OCI-LY7 (cell line): ENCODE measurements at regions not wholly inside any gene's neighbourhood (a gene's known extent, or its start where the extent isn't known, plus 50 kb on each side); places are given as distances from the start of the nearest gene placed in this dataset.

Experiments used
- EZH2phosphoT487 ChIP-seq: fragments of 200-600 bp; sonication (generic); IDR thresholded peaks from 2 replicates; pipeline ENCODE4 v1.6.1; 2018; ENCODE audit warnings: low read depth, borderline replicate concordance, mild to moderate bottlenecking, mixed run types, antibody characterized with exemption, low read length, moderate library complexity, mixed read lengths
- TF ChIP-seq, protein P1 (sequence below): fragments of 200-600 bp; sonication (generic); conservative IDR thresholded peaks from 2 replicates; pipeline ENCODE4 v1.5.1; 2014; ENCODE audit warnings: mild to moderate bottlenecking, antibody characterized with exemption, low read length, moderate library complexity, mixed read lengths

DNA sequence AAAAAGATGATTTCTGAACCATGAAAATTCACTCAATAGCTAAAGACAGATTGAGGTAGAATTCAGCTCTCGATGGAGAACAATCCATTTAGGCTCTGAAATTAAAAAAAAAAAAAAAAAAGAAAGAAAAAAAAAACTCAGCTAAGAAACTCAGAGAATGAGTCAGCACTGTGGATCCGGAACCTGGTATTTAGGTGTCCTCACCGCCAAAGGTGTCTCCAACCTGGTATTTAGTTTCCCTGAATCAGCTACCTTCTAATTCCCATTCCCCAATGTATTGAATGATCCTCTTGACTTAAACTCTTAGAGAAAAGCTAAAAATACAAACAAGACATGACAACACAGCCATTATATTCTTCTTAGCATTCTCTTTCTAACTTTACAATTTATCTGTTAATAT, 150.3 kb upstream of the RASGEF1B start:
- TF ChIP-seq, protein P1, sequence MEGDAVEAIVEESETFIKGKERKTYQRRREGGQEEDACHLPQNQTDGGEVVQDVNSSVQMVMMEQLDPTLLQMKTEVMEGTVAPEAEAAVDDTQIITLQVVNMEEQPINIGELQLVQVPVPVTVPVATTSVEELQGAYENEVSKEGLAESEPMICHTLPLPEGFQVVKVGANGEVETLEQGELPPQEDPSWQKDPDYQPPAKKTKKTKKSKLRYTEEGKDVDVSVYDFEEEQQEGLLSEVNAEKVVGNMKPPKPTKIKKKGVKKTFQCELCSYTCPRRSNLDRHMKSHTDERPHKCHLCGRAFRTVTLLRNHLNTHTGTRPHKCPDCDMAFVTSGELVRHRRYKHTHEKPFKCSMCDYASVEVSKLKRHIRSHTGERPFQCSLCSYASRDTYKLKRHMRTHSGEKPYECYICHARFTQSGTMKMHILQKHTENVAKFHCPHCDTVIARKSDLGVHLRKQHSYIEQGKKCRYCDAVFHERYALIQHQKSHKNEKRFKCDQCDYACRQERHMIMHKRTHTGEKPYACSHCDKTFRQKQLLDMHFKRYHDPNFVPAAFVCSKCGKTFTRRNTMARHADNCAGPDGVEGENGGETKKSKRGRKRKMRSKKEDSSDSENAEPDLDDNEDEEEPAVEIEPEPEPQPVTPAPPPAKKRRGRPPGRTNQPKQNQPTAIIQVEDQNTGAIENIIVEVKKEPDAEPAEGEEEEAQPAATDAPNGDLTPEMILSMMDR, result no peak
- TF ChIP-seq EZH2phosphoT487, result no peak
